HFF-Myc (cell line): ENCODE measurements at regions not wholly inside any gene's neighbourhood (a gene's known extent, or its start where the extent isn't known, plus 50 kb on each side); places are given as distances from the start of the nearest gene placed in this dataset.

Experiments
- DNase-seq: peaks from one replicate; pipeline ENCODE4 v3.0.0-alpha.2; 2011; ENCODE audit warnings: low read depth; ENCODE audit errors: extremely low read depth
- H3K4me3 ChIP-seq: replicated peaks from 2 replicates; pipeline ENCODE4 v1.5.1; 2011; ENCODE audit warnings: low read depth, mild to moderate bottlenecking, control low read depth, low read length
- TF ChIP-seq, protein P1 (sequence below): IDR thresholded peaks from 2 replicates; pipeline ENCODE4 v1.5.1; 2012; ENCODE audit warnings: mild to moderate bottlenecking, low read depth, low read length, control low read depth; ENCODE audit errors: missing control alignments

DNA sequence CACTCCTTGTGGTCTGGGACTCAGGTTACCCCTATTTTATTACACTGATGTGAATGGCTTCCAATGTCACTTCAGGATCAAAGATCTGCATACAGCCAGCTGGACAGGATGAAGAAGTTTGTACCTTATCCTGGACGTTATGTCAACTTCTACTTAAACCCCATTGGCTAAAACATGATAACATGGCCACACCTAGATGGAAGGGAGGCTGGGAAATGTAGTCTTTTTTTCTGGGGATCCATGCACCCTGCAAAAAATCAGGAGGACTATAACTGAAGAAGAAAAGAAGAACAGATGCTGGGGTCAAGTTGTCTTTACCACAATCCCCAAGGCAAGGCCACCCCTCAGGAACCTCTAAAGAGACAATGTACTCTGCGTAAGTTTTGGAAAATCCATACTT lies 459.2 kb downstream of the BCOR start:
- no peak overlapping the region for H3K4me3 ChIP-seq
- TF ChIP-seq, protein P1, sequence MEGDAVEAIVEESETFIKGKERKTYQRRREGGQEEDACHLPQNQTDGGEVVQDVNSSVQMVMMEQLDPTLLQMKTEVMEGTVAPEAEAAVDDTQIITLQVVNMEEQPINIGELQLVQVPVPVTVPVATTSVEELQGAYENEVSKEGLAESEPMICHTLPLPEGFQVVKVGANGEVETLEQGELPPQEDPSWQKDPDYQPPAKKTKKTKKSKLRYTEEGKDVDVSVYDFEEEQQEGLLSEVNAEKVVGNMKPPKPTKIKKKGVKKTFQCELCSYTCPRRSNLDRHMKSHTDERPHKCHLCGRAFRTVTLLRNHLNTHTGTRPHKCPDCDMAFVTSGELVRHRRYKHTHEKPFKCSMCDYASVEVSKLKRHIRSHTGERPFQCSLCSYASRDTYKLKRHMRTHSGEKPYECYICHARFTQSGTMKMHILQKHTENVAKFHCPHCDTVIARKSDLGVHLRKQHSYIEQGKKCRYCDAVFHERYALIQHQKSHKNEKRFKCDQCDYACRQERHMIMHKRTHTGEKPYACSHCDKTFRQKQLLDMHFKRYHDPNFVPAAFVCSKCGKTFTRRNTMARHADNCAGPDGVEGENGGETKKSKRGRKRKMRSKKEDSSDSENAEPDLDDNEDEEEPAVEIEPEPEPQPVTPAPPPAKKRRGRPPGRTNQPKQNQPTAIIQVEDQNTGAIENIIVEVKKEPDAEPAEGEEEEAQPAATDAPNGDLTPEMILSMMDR: no peak

DNA sequence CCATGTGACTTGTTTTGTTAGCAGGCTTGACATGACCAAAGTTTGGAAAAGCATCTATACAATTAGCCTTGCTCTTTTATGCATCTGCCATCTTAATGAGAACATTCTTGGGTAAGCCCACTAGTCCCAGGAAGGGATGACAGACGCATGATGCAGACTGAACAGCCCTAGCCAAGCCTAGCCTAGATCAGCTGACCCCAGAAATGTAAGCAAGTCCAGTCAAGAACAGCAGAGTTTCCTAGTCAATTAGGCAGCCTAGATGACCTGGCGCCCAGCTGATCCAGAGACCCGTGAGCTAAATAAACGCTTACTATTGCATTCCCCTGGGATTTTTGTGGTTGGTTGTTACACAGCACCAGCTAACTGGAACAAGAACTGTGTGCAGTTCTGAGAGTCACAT lies 457.9 kb downstream of the BCOR start:
- DNase-seq: no peak
- TF ChIP-seq, protein P1: no peak
- no peak overlapping the region for H3K4me3 ChIP-seq

More for the DNA sequence above, 459.2 kb downstream of the BCOR start:
- DNase-seq: no peak

DNA sequence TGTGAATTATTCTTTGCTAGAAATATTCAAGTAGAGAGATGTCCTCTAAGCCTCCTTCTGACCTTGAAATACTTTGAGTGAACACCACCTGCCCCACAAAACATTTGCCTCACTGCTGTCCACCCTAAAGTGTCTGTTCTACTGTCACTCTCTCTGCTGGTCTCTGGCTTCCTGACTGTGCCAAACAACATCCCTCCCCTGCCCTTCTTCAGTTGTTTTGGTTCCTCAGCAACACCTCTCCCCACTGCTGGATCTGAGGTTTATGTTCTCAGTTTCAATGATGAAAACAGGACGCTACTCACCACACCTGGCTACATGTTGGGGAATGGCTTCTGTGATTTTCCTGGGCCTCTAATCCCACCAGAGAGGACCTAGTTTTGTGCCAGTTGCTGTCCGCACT lies 456.9 kb downstream of the BCOR start:
- TF ChIP-seq, protein P1: no peak
- no peak for DNase-seq
- no peak overlapping the region for H3K4me3 ChIP-seq

DNA sequence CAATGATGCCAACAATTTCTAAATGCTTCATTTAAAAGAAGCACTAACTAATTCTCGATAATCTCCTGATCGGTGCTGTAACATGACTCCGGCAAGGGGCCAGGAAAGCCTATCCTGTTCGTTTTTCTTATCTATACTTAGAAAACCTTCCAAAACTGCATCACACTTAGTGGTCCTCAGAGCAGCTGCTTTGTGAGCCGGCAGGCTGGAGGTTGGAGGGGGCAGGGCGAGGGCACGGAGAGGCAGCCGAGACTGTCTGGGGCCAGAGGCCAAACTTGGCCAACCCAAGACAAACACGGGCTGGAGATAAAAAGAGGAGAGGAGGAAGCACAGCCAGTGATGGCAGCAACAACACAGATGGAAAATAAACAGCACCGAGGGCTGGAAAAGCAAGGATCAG lies 455.7 kb downstream of the BCOR start:
- TF ChIP-seq, protein P1: no peak
- H3K4me3 ChIP-seq: no peak overlapping the region
- DNase-seq: no peak

DNA sequence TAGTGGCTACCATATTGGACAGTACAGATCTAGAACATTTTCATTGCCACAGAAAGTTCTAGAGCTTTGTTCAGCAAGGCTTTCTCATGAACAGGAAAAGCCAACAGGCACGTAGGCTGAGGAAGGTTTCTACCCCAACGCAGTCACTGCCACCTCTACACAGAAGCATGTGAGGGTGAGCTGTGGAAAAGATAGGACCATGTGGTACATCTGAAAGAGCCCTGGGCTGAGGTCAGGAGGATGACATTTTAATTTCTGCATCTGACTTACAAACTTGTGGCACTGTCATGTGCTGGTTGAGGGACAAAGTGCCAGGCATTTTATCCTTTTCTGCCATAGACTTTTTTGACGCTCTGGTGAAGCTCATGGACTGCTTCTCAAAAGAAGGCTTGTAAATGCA lies 454.2 kb downstream of the BCOR start:
- no peak for DNase-seq
- TF ChIP-seq, protein P1: no peak
- H3K4me3 ChIP-seq: no peak overlapping the region

DNA sequence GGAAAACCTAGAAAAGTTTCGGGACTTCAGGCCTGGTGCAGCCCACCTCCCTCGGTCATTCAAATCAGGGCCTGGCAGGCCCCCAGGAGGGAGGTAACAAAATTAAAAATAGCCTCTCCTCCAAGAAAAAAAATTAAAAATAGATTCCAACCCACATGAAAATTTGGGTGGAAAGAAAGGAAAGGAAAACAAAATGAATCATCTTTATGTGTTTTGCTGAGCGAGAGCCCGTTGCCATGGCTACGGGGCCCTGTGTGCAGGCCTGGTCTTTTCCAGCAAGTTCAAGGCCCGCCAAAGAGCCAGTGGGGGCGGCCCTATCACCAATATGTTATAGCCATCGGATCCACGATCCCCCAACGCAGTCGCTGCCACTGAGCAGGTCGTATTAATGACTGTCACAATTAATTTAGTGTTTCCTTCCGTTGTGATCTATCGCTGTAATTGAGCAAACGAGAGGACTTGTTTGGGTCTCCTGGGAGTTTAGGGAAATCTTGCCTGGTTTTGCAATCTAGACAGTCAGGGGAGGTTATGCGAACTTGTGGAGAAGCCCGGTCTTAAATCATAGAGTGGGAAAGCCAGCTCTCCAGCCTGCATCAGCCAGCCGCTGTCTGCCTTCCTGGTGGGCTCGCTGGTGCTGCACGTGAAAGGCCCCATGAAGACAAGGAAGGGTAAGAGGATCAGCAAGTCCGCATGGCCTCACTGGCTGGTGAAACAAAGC lies 452.4 kb downstream of the BCOR start:
- DNase-seq: peak; percentile 12
- TF ChIP-seq, protein P1: no peak
- H3K4me3 ChIP-seq: no peak overlapping the region
